ENCODE measurements at regions not wholly inside any gene's neighbourhood (a gene's known extent, or its start where the extent isn't known, plus 50 kb on each side); places are given as distances from the start of the nearest gene placed in this dataset.

DNA sequence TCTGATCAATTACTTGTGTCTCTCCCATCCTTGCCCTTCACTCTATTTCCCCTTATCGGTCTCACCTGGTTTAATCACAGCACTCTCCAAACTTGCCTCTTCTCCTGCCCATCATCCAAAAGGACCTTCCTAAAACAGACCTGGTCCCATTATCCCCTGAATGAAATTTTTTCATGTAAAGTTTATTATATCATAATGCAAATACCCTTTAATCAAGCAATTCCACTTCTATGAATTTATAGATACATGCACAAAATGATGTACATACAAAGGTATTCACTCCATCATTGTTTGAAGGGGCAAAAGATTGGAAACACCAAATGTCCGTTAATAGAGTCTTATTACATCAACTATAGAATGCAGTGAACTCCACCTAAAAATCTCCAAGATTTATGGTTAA lies 88.1 kb upstream of the PKDCC start:
- TF ChIP-seq, protein P1, sequence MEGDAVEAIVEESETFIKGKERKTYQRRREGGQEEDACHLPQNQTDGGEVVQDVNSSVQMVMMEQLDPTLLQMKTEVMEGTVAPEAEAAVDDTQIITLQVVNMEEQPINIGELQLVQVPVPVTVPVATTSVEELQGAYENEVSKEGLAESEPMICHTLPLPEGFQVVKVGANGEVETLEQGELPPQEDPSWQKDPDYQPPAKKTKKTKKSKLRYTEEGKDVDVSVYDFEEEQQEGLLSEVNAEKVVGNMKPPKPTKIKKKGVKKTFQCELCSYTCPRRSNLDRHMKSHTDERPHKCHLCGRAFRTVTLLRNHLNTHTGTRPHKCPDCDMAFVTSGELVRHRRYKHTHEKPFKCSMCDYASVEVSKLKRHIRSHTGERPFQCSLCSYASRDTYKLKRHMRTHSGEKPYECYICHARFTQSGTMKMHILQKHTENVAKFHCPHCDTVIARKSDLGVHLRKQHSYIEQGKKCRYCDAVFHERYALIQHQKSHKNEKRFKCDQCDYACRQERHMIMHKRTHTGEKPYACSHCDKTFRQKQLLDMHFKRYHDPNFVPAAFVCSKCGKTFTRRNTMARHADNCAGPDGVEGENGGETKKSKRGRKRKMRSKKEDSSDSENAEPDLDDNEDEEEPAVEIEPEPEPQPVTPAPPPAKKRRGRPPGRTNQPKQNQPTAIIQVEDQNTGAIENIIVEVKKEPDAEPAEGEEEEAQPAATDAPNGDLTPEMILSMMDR (IDR thresholded peaks at IDR 0.05; ENCODE audit: low read depth, low read length): no peak
- no peak for TF ChIP-seq EZH2phosphoT487 (IDR thresholded peaks at IDR 0.05; ENCODE audit: low read depth)
